PFSK-1 (cell line): ENCODE measurements at regions not wholly inside any gene's neighbourhood (a gene's known extent, or its start where the extent isn't known, plus 50 kb on each side); places are given as distances from the start of the nearest gene placed in this dataset.

ENCODE experiments used
- POLR2AphosphoS5 ChIP-seq: IDR thresholded peaks from 2 replicates; pipeline ENCODE4 v1.6.1; 2012; ENCODE audit warnings: low read depth, mild to moderate bottlenecking, control low read depth, low read length, moderate library complexity
- TAF1 ChIP-seq: IDR thresholded peaks from 2 replicates; pipeline ENCODE4 v1.6.1; 2012; ENCODE audit warnings: low read length, control low read depth, borderline replicate concordance; ENCODE audit not compliant: insufficient read depth

- TF ChIP-seq TAF1 (no peak), POLR2AphosphoS5 (no peak)
Measured at GRCh38 chr4:57291911-57292310, 181.7 kb upstream of the IGFBP7 start.
